ENCODE measurements at regions not wholly inside any gene's neighbourhood (a gene's known extent, or its start where the extent isn't known, plus 50 kb on each side); places are given as distances from the start of the nearest gene placed in this dataset.

GRCh38 chr10:27399871-27400270 lies 104.2 kb upstream of the RAB18 start:
- no peak overlapping the region for H3K4me3 ChIP-seq (ENCODE audit: low read depth, low read length)
- DNase-seq, result no peak
- H3K9me3 ChIP-seq (ENCODE audit: severe bottlenecking), result no peaks in the 10 kb centered on the region
- H3K36me3 ChIP-seq, result no peaks in the 10 kb centered on the region
- TF ChIP-seq CTCF (IDR thresholded peaks at IDR 0.05; ENCODE audit: low read depth, low read length), result no peak
- no peaks in the 10 kb centered on the region for H3K27me3 ChIP-seq (ENCODE audit: insufficient read depth, low read depth, severe bottlenecking)
- H3K27ac ChIP-seq, result no peak overlapping the region

- no peaks in the 10 kb centered on the region for H3K27me3 ChIP-seq (ENCODE audit: insufficient read depth, low read depth, severe bottlenecking)
- DNase-seq, result no peak
- no peak for TF ChIP-seq CTCF (IDR thresholded peaks at IDR 0.05; ENCODE audit: low read depth, low read length)
- no peaks in the 10 kb centered on the region for H3K9me3 ChIP-seq (ENCODE audit: severe bottlenecking)
- H3K36me3 ChIP-seq, result no peaks in the 10 kb centered on the region
- H3K4me3 ChIP-seq (ENCODE audit: low read depth, low read length), result no peak overlapping the region
- H3K27ac ChIP-seq, result no peak overlapping the region
These were observed 110.1 kb upstream of the RAB18 start for GRCh38 chr10:27393961-27394360.

GRCh38 chr10:27392606-27393005 lies 111.5 kb upstream of the RAB18 start:
- Histone ChIP-seq H3K9me3 (ENCODE audit: severe bottlenecking) (no peaks in the 10 kb centered on the region), H3K27ac (no peak overlapping the region), H3K4me3 (ENCODE audit: low read depth, low read length) (no peak overlapping the region), H3K36me3 (no peaks in the 10 kb centered on the region), H3K27me3 (ENCODE audit: insufficient read depth, low read depth, severe bottlenecking) (no peaks in the 10 kb centered on the region)
- no peak for TF ChIP-seq CTCF (IDR thresholded peaks at IDR 0.05; ENCODE audit: low read depth, low read length)
- DNase-seq, result no peak

- TF ChIP-seq CTCF (IDR thresholded peaks at IDR 0.05; ENCODE audit: low read depth, low read length), result no peak
- no peak for DNase-seq
- H3K9me3 ChIP-seq (ENCODE audit: severe bottlenecking), result no peaks in the 10 kb centered on the region
- H3K27ac ChIP-seq, result no peak overlapping the region
- H3K4me3 ChIP-seq (ENCODE audit: low read depth, low read length), result no peak overlapping the region
- no peaks in the 10 kb centered on the region for H3K36me3 ChIP-seq
- no peaks in the 10 kb centered on the region for H3K27me3 ChIP-seq (ENCODE audit: insufficient read depth, low read depth, severe bottlenecking)
These were observed 112.2 kb upstream of the RAB18 start for GRCh38 chr10:27391916-27392315.

- DNase-seq, result no peak
- Histone ChIP-seq H3K27me3 (ENCODE audit: insufficient read depth, low read depth, severe bottlenecking) (no peaks in the 10 kb centered on the region), H3K27ac (no peak overlapping the region), H3K36me3 (no peaks in the 10 kb centered on the region), H3K9me3 (ENCODE audit: severe bottlenecking) (no peaks in the 10 kb centered on the region), H3K4me3 (ENCODE audit: low read depth, low read length) (no peak overlapping the region)
- no peak for TF ChIP-seq CTCF (IDR thresholded peaks at IDR 0.05; ENCODE audit: low read depth, low read length)
These were observed 112.8 kb upstream of the RAB18 start for GRCh38 chr10:27391325-27391724.

- Histone ChIP-seq H3K9me3 (ENCODE audit: severe bottlenecking) (no peaks in the 10 kb centered on the region), H3K36me3 (no peaks in the 10 kb centered on the region), H3K27ac (no peak overlapping the region), H3K27me3 (ENCODE audit: insufficient read depth, low read depth, severe bottlenecking) (no peaks in the 10 kb centered on the region), H3K4me3 (ENCODE audit: low read depth, low read length) (no peak overlapping the region)
- DNase-seq, result no peak
- no peak for TF ChIP-seq CTCF (IDR thresholded peaks at IDR 0.05; ENCODE audit: low read depth, low read length)
These were observed 113.4 kb upstream of the RAB18 start for GRCh38 chr10:27390681-27391080.
